LoVo (cell line): ENCODE measurements at regions not wholly inside any gene's neighbourhood (a gene's known extent, or its start where the extent isn't known, plus 50 kb on each side); places are given as distances from the start of the nearest gene placed in this dataset.
"Not testable (repeated sequence)": the region's sequence is repeated elsewhere in the genome, so short reads cannot be mapped to it uniquely, and the experiment has no call there.

Experiments used
- DNase-seq: peaks from one replicate; pipeline ENCODE4 v3.0.0-alpha.2; 2016; ENCODE audit warnings: low spot score

DNA sequence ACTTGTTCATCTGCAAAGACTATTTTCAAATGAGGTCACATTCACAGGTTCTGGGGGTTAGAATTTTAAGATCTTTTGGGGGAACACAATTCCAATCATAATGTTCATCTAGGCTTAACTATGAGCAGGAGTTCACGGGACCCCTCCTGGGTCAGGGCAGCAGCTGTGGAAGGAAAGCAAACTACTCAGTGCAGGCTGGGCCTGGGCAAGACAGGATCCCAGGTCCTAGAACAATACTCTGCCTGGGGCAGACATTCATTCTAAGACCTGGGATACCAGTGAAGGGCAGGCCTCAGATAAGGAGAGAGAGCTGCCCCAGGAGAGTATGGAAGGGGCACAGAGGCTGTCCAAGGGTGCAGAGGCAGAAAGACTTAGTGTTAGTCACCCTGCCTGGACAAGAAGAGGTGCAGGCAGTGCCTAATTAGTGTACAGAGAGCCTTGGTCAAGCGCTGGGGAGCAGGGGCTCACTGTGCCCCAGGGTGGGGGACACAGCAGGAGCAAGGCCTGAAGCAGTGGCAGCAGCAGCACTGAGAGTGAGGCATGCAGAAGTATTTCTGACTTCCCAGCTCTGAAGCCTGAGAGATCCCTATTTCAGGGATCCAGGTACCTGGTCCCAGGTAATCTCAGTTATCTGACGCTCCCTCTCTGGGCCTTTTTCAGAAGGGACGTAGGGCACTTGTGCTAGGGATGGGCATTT lies 123.0 kb upstream of the MAMLD1 start:
- no peak for DNase-seq

DNA sequence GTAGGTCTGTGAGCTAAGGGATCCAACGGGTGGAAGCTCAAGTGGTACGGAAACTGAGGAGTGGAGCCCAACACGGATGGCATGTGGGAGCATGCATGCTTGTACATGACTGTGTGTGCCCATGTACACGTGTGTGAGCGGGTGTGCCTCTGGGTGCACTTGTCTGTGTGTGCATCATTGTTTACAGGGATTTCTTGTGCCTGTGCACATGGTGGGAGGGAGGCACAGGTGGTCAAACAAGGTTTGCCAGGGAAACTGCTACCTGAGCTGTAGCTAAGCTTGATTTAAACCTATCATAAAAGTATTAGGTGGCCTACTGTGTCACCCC lies 122.5 kb upstream of the MAMLD1 start:
- no peak for DNase-seq

DNA sequence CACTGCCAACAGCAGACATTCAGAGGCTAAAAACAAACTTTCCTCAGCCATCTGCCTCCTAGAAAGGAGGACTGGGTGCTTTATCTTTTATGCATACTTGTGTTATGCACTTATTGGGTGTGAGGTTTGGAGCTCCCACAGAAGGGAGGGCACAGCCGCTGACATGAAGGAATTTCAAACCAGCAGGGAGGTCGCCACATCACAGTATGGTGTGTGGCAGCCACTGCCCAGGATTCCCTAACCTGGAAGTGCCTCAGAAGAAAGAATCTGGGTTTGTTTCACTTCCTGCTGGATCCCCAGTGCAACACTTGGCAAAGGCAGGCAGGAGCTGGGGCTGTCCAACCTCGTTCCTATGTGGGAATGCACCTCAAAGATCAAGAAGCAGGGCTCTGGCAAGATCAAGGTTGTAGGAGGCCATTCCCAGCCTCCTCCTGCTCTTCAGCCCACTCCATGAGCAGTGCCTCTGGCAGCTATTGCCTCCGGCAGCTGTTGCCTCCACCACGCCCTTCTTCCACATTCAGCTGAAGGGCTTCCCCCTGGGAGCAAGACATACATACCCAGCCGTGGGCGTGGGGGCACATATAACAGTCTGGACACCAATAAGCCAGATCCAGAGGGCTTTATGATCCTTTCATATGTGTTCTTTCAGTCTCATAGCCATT lies 109.0 kb upstream of the MAMLD1 start:
- no peak for DNase-seq

DNA sequence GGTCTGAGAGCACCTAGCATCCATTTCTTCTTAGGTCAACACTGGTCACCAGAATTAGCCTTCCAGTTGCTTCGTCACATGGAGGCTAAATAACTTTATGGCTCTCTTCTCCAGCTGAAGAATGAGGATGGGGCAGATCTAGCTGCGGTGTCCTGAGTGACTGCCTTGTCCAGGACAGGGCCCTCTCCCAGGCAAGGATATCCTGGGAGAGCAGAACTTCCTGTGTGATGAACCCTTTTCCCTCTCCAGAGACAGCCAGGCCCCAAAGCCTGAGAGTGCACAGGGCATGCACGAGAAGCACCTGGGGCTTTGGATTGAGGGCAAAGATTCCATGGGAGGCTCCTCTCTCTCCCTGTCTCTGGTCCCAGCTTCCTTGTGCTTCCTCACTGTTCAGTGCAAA lies 108.2 kb upstream of the MAMLD1 start:
- no peak for DNase-seq

DNA sequence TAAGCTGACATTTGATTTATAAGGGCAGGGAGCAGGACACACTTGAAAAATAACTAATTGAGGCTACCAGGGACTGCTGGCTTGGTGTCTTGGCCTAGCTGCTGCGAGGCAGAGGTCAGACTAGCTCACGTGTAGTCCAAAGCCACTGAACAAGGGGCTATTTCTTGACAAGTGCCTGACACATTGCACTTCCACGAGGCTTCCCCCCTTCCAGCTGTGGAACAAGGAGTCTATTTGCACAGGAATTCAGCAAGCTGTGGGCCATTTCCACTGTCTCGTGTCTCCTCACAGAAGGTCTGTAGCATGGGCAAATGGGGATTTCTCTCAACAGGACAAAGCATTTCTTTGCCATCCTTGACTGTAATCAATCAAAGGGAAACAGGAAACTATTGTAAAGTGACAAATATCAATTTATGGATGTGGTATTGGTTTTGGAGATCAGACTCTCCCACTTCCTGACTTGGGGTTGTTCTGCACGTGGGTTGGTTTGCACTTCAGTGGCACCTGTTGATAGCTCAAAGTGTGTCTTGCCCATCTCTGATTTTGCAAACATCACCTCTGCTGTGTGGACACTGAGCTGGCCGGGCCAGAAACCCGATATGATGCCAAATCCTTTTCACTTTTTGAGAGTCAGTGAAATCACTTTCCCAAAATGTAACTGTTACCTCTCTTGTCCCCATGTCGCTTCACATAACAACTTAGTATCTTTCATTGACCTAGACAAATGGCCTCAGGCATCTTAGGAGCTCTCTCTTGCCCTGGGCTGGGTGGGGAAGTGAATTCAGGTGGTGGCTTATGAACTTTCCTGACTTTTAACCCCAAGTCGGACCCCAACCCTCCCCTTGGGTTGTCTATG lies 107.4 kb upstream of the MAMLD1 start:
- no peak for DNase-seq

DNA sequence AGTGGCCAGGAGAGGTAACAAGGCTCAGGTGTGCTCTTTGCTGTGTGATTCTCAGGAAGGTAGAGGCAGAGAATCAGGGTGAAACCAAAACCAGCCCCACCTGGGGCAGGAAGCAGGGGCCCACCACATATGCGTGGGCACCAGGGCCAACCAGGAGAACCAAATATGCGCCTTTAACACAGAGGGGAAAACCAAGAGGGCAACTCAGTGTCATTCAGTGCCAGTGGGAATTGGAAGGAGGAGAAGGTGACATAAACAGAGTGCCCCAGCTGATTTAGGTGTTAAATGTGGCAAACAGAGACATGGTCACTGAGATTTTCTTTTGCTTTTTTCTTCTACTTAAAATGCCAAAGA lies 106.8 kb upstream of the MAMLD1 start:
- DNase-seq, result no peak

DNA sequence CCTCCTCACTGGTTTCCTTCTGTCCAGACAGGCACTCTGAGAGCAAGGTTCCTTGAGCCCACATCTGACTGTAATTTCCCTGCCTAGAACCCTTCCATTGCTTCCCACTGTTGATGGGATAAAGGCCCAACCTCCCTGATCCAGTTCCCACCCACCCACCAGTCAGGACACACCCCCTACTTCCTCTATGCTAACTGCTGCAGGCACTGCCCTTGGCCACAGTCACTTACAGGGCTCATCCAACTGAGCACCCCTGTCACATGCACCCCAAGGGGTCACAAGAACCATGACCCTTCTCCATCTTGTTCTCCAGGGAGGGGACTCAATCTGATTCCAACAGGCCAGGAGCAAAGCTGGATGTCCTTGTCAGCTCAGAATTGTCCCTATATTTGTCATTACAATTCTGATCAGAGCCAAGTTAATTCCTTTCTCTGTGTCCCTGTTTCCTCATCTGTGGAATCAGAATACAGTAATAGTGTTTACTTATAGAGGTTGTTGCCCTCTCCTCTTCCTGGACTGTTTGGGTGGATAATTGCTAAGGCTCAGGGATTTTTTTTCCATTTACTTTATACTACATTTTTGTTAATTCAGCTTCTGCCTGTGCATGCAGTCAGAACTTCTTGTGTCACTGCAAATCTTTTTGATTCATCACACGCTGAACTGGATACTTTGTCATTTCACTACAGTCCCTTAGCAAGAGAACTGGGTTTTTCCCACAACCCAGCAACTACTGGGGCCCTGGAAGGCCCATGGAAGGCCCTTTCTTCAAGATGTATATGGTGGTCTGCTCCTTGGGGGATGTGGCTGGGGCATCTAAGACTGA lies 105.6 kb upstream of the MAMLD1 start:
- no peak for DNase-seq

DNA sequence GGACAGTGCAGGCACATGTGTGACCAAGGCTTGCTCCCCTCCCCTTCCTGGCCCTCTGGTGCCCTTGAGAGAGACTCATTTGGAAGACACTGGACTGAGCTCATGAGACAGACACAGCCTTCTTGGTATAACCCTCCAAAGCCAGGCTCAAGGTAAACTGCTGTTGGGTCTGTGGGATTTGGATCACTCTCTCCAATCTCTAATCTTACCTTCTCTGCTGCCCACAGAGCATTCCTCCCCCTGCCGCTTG lies 105.0 kb upstream of the MAMLD1 start:
- no peak for DNase-seq

DNA sequence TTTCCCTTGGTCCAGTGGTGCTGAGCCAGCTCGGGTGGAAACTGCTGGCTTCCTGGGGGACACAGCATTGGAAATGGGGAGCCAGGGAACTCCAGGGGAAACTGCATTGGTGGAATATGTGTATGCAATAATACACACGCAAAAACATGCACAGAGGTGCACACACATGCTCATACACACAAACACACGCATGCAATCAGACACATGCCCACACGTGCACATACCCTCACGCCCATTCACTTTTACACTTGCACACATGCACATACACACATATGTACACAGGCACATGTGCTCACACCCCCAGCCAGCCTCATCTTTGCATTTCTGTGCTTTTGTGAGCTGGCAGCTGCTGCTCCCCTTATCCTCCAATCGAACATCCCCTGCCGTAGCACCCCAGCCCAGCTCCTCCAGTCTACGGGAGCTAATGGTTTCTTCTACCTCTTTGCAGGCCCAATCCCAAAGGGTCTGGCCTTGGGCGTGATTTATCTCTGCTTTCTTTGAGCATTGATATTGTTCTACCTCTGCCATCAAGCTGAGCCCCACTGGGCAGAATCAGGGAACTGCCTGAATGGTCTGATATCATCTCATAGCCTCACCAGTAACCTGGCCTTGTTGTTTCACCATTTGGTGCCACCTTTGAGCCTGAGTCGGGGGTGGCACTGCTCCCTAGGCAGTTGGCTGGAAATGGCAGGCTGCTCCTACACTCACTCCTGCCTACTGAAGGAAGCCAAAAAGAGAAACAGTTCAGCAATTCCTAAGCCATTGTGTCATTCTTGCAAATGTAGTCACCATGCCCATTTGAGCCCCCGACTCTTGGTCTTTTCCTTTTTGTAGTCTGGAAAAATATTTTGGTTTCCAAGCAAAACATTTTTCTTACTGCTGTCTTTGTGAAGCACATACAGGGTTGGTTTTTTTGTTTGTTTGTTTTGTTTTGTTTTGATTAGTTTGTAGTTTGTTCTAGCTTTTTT lies 104.4 kb upstream of the MAMLD1 start:
- no peak for DNase-seq

DNA sequence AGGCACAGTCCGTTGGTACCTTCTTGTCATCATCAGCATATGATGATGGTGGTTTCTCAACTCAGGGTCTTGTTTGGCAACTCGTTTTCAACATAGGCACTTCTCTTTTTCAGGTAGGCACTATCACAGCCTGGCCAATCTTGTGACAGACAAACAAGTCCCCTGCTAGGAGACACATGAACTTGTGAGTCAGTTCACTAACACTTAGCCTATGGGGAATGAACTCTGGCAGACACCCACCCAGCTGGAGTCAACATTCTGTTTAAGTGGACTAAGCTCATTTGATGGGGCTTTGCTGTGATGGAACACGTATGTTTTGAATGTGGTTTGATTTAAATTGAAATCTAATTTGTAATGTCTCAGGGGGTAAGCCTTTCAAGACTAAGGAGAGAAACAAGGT lies 100.7 kb upstream of the MAMLD1 start:
- no peak for DNase-seq

DNA sequence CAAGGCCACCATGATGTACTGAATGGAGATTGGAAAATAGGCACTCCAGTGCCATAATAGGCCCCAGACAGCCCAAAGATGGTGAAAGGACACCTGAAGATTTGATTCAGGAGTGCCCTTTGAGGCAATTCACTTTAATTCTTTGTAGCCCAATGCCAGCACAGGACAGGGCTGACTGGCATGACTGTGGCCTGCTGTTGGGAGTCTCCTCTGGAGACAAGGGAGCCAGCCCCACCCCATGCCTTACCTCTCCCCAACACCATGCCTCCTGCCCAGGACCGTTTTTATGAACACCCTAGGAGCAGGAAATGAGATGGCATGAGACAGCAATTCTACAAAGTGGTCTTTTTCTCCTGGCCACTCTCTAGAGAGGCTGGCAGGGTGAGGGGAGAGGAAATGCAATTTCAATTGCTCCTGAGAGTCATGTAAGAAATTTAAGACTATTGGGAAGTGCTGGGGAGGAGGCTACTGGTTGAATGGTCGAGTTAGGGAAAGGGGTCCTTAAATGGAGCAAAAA lies 94.2 kb upstream of the MAMLD1 start:
- no peak for DNase-seq

DNA sequence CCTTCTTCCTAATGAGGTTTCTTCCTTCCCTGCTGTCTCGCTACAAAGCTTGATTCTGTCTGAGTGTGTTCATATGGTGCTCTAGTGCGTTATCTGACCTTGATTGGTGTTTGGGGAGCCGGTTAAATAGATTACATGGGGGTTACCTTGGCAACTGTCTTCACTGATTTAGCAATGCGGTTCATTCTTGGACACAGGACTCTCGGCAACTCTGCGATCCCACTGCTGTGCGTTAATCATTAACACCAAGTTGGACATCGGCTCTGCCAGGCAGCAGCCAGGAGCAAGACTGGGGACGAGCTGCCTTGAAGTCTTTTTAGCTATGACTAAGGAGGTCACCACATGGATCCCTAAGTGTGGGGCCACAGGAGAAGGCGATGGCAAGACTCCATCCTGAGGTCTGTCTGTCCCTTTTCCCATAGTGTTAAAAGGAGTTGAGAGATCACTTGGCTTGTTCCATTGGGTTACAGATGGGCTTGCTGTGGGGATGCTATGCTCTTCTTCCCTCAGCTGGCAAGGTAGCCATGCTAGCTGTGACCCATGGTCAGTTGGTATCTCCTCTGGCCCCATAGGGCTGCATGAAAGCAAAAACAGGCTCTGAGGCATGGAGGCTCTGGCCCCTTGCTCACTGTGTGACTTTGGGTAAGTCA lies 93.4 kb upstream of the MAMLD1 start:
- peak; percentile 20 for DNase-seq

DNA sequence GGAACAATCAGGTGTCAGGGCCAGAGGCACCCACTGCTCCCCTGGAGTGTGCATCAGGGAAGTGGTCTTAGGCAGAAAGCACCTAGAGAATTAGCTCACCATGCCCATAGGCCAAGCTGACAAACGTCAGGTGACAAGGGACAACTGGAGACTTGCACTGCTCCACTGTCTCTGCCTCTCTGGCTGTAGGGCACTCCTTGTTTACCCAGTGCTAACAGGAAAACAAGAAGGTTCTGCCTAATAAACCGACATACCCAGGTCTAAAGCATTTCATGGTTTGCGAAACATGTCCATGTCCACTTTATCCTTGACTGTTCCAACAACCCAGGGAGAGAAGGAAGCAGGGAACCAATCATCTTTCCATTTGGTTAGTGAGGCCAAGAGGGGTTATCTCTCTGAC lies 92.5 kb upstream of the MAMLD1 start:
- DNase-seq, result no peak

DNA sequence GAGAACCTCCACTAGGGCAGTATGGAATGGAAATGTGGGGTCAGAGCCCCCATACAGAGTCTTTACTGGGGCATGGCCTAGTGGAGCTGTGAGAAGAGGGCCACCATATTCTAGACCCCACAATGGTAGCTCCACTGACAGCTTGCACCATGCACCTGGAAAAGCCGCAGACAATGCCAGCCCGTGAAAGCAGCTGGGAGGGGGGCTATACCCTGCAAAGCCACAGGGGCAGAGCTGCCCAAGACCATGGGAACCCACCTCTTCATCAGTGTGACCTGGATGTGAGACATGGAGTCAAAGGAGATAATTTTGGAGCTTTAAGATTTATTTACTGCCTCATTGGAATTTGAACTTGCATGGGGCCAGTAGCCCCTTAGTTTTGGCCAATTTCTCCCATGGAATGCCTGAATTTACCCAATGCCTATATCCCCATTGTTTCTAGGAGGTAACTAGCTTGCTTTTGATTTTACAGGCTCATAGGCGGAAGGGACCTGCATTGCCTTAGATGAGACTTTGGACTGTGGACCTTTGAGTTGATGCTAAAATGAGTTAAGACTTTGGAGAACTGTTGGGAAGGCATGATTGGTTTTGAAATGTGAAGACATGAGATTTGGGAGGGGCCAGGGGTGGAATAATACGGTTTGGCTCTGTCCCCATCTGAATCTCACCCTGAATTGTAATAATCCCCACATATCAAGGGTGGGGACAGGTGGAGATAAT lies 89.4 kb upstream of the MAMLD1 start:
- not testable (repeated sequence) for DNase-seq

DNA sequence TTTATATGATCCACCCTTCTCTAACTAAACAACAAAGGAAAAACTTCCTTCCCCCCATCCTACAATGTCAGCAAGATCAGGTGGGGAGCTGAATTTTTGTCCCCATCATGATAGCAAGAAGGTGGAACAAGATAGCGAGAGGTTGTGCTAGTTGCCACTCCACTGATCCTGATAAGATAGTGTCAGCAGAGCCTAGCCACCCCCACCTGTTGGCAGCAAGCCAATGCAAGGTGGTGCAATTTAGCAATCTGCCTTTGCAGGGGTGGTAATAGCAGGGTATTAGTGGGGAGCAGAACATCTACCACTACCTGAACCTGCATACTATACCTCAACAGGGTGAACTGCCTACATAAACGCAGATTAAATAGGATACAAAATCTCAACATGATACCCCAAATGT lies 80.2 kb upstream of the MAMLD1 start:
- no peak for DNase-seq

DNA sequence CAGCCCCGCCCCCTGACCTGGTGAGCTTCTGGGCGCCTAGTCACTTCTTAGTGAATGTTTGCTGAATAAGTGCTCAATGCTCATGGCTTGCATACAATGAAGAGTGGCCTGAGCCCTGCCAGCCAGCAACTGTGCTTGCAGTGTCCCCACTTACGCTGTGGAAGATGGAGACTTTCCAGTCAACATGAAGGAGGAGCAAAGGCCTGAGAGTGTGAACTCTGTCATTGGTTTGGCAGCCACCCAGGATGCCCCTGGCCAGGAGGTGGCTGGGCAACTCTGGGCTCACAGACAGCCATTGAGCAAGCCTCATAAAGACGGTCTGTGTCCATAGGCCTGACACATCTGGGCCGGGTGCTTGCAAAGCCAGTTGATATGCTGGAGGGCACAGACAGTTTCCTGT lies 72.1 kb upstream of the MAMLD1 start:
- no peak for DNase-seq

DNA sequence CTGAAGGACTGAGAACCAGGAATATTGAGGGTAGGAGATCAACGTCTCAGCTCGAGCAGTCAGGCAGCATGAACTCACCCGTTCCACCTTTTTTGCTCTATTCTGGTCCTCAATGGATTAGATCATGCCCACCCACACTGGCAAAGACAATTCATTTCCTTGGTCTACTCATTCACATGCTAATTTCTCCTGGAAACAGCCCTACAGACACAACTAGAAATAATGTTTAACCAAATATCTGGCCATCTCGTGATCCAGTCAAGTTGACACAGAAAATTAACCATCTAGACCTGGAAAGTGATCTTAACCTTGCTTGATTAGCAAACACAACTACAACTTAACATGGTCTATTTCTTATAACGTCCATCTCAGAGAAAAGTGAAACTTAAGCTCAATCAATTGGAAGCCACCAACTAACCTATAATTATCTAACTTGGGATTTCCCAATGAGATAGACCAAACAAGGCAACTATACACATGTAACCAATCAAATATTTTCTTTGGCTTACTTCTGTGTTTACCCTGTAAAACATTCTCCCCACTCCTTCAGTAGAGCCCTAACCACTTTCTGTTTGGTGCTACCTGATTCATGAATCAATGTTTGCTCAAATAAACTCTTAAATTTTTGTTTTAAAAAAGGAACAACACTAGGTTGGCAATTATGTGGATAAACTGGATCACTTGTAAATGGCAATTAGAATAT lies 69.7 kb upstream of the MAMLD1 start:
- no peak for DNase-seq

DNA sequence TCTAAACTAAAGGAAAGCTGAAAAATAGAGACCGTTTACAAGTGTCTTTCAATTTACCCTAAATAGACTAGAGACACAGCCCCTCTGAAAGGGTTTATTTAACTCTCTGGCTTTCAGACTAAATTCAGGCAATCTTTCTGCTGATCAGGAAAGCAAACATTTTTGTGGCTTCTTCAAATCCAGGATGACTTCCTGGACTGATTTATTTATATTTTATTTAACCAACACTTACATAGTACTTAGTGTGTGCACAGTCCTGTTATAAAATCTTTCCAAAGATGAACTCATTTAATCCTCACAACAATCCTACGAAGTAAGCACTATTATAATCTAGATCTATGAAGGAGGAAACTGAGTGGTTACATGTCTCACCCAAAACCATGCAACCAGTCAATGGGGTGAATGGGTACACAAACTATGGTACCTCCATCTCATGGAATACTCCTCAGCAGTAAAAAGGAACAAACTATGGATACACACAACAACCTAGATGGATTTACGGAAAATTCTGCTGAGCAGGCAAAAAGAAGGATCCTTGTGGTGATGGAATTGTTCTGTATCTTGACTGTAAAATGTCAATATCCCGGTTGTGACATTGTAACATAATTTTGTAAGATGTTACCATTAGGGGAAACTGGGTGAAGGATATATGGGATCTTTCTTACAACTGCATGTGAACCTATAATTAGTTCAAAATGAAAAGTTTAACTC lies 64.1 kb upstream of the MAMLD1 start:
- DNase-seq, result no peak

DNA sequence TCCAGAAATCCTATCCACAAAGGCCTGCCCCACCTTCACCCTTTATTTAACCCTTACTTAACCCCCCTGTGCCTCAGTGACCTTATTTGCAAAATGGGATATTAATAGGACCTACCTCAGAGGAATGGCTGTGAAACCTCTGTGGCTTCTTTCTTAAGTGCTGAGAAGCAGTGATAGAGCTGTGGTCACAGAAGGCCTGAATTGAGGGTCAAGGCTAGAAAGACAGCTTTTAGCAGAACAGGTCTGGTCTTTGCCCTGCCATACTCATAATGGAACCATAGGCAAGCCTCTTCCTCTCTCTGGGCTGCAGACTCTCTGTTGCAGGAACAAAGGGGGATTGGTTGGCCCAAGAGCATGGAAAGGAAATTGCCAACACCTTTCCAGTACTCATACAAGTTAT lies 63.5 kb upstream of the MAMLD1 start:
- DNase-seq, result no peak
